ENCODE measurements at regions not wholly inside any gene's neighbourhood (a gene's known extent, or its start where the extent isn't known, plus 50 kb on each side); places are given as distances from the start of the nearest gene placed in this dataset.

GRCh38 chr15:85924088-85924487 is 129.4 kb upstream of the KLHL25 start:
- DNase-seq (ENCODE audit: low spot score in 2 of 2), result no peak
- Mint-ChIP-seq H3K27ac (no peak overlapping the region), H3K9me3 (peaks cover 0 to 6% of the 10 kb centered on the region in 2 donors), H3K36me3 (peaks cover 0 to 8% of the 10 kb centered on the region in 2 donors)
- no peak for ATAC-seq

GRCh38 chr15:85925649-85926237 is 131.0 kb upstream of the KLHL25 start:
- no peak overlapping the region for H3K27ac Mint-ChIP-seq
- H3K36me3 Mint-ChIP-seq, result peaks cover 0 to 8% of the 10 kb centered on the region in 2 donors
- H3K9me3 Mint-ChIP-seq, result peaks cover 0 to 6% of the 10 kb centered on the region in 2 donors
- DNase-seq (ENCODE audit: low spot score in 2 of 2), result no peak
- no peak for ATAC-seq

GRCh38 chr15:85926834-85927233 is 132.1 kb upstream of the KLHL25 start:
- H3K36me3 Mint-ChIP-seq, result peaks cover 0 to 8% of the 10 kb centered on the region in 2 donors
- ATAC-seq (no peak), DNase-seq (ENCODE audit: low spot score in 2 of 2) (no peak)
- no peak overlapping the region for H3K27ac Mint-ChIP-seq
- peaks cover 0 to 6% of the 10 kb centered on the region in 2 donors for H3K9me3 Mint-ChIP-seq

- H3K27ac Mint-ChIP-seq, result no peak overlapping the region
- peaks cover 0 to 8% of the 10 kb centered on the region in 2 donors for H3K36me3 Mint-ChIP-seq
- ATAC-seq, result no peak
- no peak for DNase-seq (ENCODE audit: low spot score in 2 of 2)
- peaks cover 0 to 6% of the 10 kb centered on the region in 2 donors for H3K9me3 Mint-ChIP-seq
Measured at GRCh38 chr15:85927931-85928537, 133.3 kb upstream of the KLHL25 start.

- DNase-seq (ENCODE audit: low spot score in 2 of 2), result no peak
- no peak for ATAC-seq
- Mint-ChIP-seq H3K27ac (no peak overlapping the region), H3K9me3 (peaks cover 0 to 6% of the 10 kb centered on the region in 2 donors), H3K36me3 (peaks cover 0 to 8% of the 10 kb centered on the region in 2 donors)
Measured at GRCh38 chr15:85929786-85930185, 135.1 kb upstream of the KLHL25 start.

- ATAC-seq (no peak), DNase-seq (ENCODE audit: low spot score in 2 of 2) (no peak)
- Mint-ChIP-seq H3K9me3 (no peaks in the 10 kb centered on the region), H3K27ac (no peak overlapping the region), H3K36me3 (peaks cover 0 to 4% of the 10 kb centered on the region in 2 donors)
Measured at GRCh38 chr15:85932391-85932790, 137.7 kb upstream of the KLHL25 start.

- H3K27ac Mint-ChIP-seq, result no peak overlapping the region
- no peak for DNase-seq (ENCODE audit: low spot score in 2 of 2)
- no peaks in the 10 kb centered on the region for H3K9me3 Mint-ChIP-seq
- no peaks in the 10 kb centered on the region for H3K36me3 Mint-ChIP-seq
- no peak for ATAC-seq
Measured at GRCh38 chr15:85934691-85935090, 140.0 kb upstream of the KLHL25 start.

- H3K27ac Mint-ChIP-seq, result no peak overlapping the region
- DNase-seq (ENCODE audit: low spot score in 2 of 2) (no peak), ATAC-seq (no peak)
- no peaks in the 10 kb centered on the region for H3K9me3 Mint-ChIP-seq
- H3K36me3 Mint-ChIP-seq, result no peaks in the 10 kb centered on the region
Measured at GRCh38 chr15:85935182-85935581, 140.5 kb upstream of the KLHL25 start.

GRCh38 chr15:85937661-85938060 is 142.0 kb upstream of the AGBL1 start:
- H3K9me3 Mint-ChIP-seq, result no peaks in the 10 kb centered on the region
- no peak overlapping the region for H3K27ac Mint-ChIP-seq
- ATAC-seq (no peak), DNase-seq (ENCODE audit: low spot score in 2 of 2) (no peak)
- H3K36me3 Mint-ChIP-seq, result no peaks in the 10 kb centered on the region

- no peaks in the 10 kb centered on the region for H3K9me3 Mint-ChIP-seq
- ATAC-seq (no peak), DNase-seq (ENCODE audit: low spot score in 2 of 2) (no peak)
- no peaks in the 10 kb centered on the region for H3K36me3 Mint-ChIP-seq
- no peak overlapping the region for H3K27ac Mint-ChIP-seq
Measured at GRCh38 chr15:85941186-85941855, 138.3 kb upstream of the AGBL1 start.

- DNase-seq (ENCODE audit: low spot score in 2 of 2) (no peak), ATAC-seq (no peak)
- Mint-ChIP-seq H3K36me3 (no peaks in the 10 kb centered on the region), H3K9me3 (no peaks in the 10 kb centered on the region), H3K27ac (no peak overlapping the region)
Measured at GRCh38 chr15:85942632-85943031, 137.0 kb upstream of the AGBL1 start.

- Mint-ChIP-seq H3K27ac (no peak overlapping the region), H3K36me3 (no peaks in the 10 kb centered on the region), H3K9me3 (no peaks in the 10 kb centered on the region)
- ATAC-seq (no peak), DNase-seq (ENCODE audit: low spot score in 2 of 2) (no peak)
Measured at GRCh38 chr15:85943151-85943550, 136.5 kb upstream of the AGBL1 start.

- Mint-ChIP-seq H3K27ac (no peak overlapping the region), H3K36me3 (no peaks in the 10 kb centered on the region), H3K9me3 (no peaks in the 10 kb centered on the region)
- ATAC-seq, result no peak
- DNase-seq (ENCODE audit: low spot score in 2 of 2), result no peak
Measured at GRCh38 chr15:85943791-85944190, 135.9 kb upstream of the AGBL1 start.

- Mint-ChIP-seq H3K9me3 (no peaks in the 10 kb centered on the region), H3K27ac (no peak overlapping the region), H3K36me3 (no peaks in the 10 kb centered on the region)
- ATAC-seq, result no peak
- no peak for DNase-seq (ENCODE audit: low spot score in 2 of 2)
Measured at GRCh38 chr15:85947021-85947420, 132.7 kb upstream of the AGBL1 start.

- DNase-seq (ENCODE audit: low spot score in 2 of 2) (no peak), ATAC-seq (no peak)
- H3K9me3 Mint-ChIP-seq, result no peaks in the 10 kb centered on the region
- no peak overlapping the region for H3K27ac Mint-ChIP-seq
- no peaks in the 10 kb centered on the region for H3K36me3 Mint-ChIP-seq
Measured at GRCh38 chr15:85947936-85948335, 131.7 kb upstream of the AGBL1 start.

GRCh38 chr15:85950101-85950500 is 129.6 kb upstream of the AGBL1 start:
- Mint-ChIP-seq H3K36me3 (no peaks in the 10 kb centered on the region), H3K9me3 (peaks cover 0 to 1% of the 10 kb centered on the region in 2 donors), H3K27ac (no peak overlapping the region)
- ATAC-seq (no peak), DNase-seq (ENCODE audit: low spot score in 2 of 2) (no peak)

GRCh38 chr15:85954586-85954985 is 125.1 kb upstream of the AGBL1 start:
- ATAC-seq (no peak), DNase-seq (ENCODE audit: low spot score in 2 of 2) (no peak)
- no peaks in the 10 kb centered on the region for H3K36me3 Mint-ChIP-seq
- no peak overlapping the region for H3K27ac Mint-ChIP-seq
- H3K9me3 Mint-ChIP-seq, result peaks cover 3 to 11% of the 10 kb centered on the region in 2 donors
